Activated CD8-positive, alpha-beta memory T cell treated with anti-CD3 and anti-CD28 coated beads for 1 hour (primary cell): ENCODE measurements at regions not wholly inside any gene's neighbourhood (a gene's known extent, or its start where the extent isn't known, plus 50 kb on each side); places are given as distances from the start of the nearest gene placed in this dataset.
A peak's percentile ranks its signal among the peaks of the same experiment; 100 is the strongest.
"Not testable (repeated sequence)": the region's sequence is repeated elsewhere in the genome, so short reads cannot be mapped to it uniquely, and the experiment has no call there.

Source experiments
- DNase-seq, 2 donors: peaks; one replicate each; pipeline ENCODE4 v3.0.0-alpha.2; 2020; ENCODE audit warnings: low read depth in 1 of 2; ENCODE audit errors: extremely low read depth in 1 of 2

- DNase-seq, result no peak
These were observed 130.5 kb downstream of the FOXB1 start for GRCh38 chr15:60134609-60135008.

- no peak for DNase-seq
These were observed 131.8 kb downstream of the FOXB1 start for GRCh38 chr15:60135961-60136360.

- DNase-seq, result no peak
These were observed 133.7 kb downstream of the FOXB1 start for GRCh38 chr15:60137711-60138396.

- DNase-seq, result no peak
These were observed 134.4 kb downstream of the FOXB1 start for GRCh38 chr15:60138397-60138968.

- no peak for DNase-seq
These were observed 148.3 kb downstream of the FOXB1 start for GRCh38 chr15:60152386-60152785.

- no peak for DNase-seq
These were observed 150.7 kb downstream of the FOXB1 start for GRCh38 chr15:60154764-60155325.

GRCh38 chr15:60155661-60156060, 151.6 kb downstream of the FOXB1 start:
- DNase-seq, result no peak

- no peak for DNase-seq
These were observed 156.8 kb downstream of the FOXB1 start for GRCh38 chr15:60160909-60161308.

- DNase-seq, result no peak
These were observed 157.6 kb downstream of the FOXB1 start for GRCh38 chr15:60161704-60162103.

- no peak for DNase-seq
These were observed 158.3 kb downstream of the FOXB1 start for GRCh38 chr15:60162251-60162967.

GRCh38 chr15:60162968-60163355, 158.9 kb downstream of the FOXB1 start:
- DNase-seq, result no peak

DNA sequence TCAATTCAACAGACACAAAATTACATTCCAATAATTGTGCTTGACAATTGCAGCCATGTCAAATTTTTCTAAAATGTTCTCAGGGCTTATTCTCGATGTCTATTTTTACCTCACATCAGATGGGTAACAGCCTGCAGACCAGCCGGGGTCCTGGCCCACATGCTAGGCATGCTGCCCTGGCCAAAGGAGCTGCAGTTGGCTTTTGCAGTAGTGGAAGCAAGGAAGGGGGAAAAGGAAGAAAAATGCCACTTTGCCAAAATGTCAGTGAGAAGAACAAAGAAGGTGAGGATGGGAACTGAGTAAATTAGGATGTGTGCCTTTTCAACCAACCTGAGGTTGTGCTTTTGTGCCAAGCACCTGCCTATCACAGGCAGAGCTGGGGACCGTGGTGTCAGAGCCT, 161.0 kb downstream of the FOXB1 start:
- DNase-seq, result no peak

- no peak for DNase-seq
These were observed 168.0 kb downstream of the FOXB1 start for GRCh38 chr15:60172143-60172542.

GRCh38 chr15:60179786-60180391, 175.8 kb downstream of the FOXB1 start:
- peak; percentile 1 to 5 for DNase-seq

- not testable (repeated sequence) for DNase-seq
These were observed 177.8 kb downstream of the FOXB1 start for GRCh38 chr15:60181957-60182356.

GRCh38 chr15:60183366-60183765, 179.3 kb downstream of the FOXB1 start:
- DNase-seq, result no peak

- no peak for DNase-seq
These were observed 180.5 kb downstream of the FOXB1 start for GRCh38 chr15:60184579-60184978.

- no peak for DNase-seq
These were observed 186.9 kb downstream of the FOXB1 start for GRCh38 chr15:60191016-60191415.

GRCh38 chr15:60191821-60192220, 187.7 kb downstream of the FOXB1 start:
- DNase-seq, result no peak

- DNase-seq, result no peak
These were observed 191.5 kb downstream of the FOXB1 start for GRCh38 chr15:60195611-60196010.

DNA sequence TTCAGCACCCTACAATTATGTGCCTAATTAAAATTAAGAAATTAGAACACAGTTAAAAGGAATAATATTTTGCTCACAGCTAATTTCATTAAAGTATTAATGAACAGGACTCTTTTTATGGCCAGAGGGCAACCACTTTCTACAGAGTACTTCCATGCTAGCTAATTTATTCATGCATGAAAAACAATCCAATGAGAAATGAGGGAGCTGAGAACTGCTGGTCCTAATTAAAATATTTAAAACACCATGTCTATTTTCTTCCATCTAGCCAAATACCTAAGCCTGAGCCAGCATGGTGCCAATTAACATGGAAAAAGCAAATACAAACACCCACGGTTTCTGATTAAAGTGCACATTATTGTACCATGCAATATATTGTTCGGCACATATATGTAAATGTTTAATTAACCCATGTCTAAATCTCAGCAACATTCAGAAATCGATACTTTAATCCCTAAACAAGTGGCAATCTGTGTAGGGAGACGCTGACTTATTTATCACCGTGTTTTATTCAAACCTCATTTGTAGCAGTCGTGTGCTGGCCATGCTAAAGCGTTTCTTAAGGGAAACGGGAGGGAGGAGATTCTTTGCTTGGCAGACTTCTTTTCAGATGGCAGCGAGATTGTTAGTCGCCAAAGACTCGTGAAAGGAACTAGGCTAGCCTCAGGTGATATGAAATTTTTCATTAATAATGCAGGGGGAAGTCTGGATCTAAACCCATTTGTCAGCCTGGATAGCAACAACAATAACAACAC, 193.5 kb downstream of the ANXA2 start:
- DNase-seq, result no peak
